HCT116 (cell line): ENCODE measurements at regions not wholly inside any gene's neighbourhood (a gene's known extent, or its start where the extent isn't known, plus 50 kb on each side); places are given as distances from the start of the nearest gene placed in this dataset.

Experiments
- ATAC-seq: fragments of 200-7000 bp; cut with Tn5 transposase; 2 replicates; pipeline ENCODE4 v1.9.1; 2020; ENCODE audit warnings: mild to moderate bottlenecking, moderate library complexity
- BruUV-seq: library from RNA; stranded (reverse); fragments of 400-500 nt; replicated peaks from 2 replicates; lab custom pipeline; 2021; lab: Mats Ljungman, UMichigan
- CTCF ChIA-PET: fragments of 300-600 bp; sonication (Branson Sonifier 250); formaldehyde crosslinking; loops from one replicate; lab custom pipeline; 2021; ENCODE audit warnings: antibody characterized with exemption; lab: Charles Lee
- POLR2A ChIA-PET: fragments of 300-600, 350-600 bp; sonication (Branson Sonifier 250); formaldehyde crosslinking; loops from one replicate; lab custom pipeline; 2021; ENCODE audit warnings: antibody characterized with exemption; lab: Charles Lee
- RAD21 ChIA-PET, 2 experiments: fragments of 300-600 bp; sonication (Branson Sonifier 250); formaldehyde crosslinking; loops; one replicate each; lab custom pipeline; 2023; ENCODE audit warnings: low total read pairs in 2 of 2; ENCODE audit not compliant: uncharacterized antibody in 2 of 2, unreplicated experiment in 2 of 2, low non-redundant PET in 1 of 2; lab: Charles Lee
- DNase-seq: peaks from one replicate; pipeline ENCODE4 v3.0.0-alpha.2; 2010; ENCODE audit warnings: low read depth, low spot score
- H2AFZ ChIP-seq: fragments of 200-600 bp; shearing (Covaris generic), sonication (generic); 2 replicates; pipeline ENCODE4 v1.6.1; 2017; ENCODE audit warnings: low read depth, mixed run types, mixed read lengths, antibody characterized with exemption, low read length; ENCODE audit not compliant: poor library complexity, severe bottlenecking
- H3K27ac ChIP-seq: 2 replicates; pipeline ENCODE4 v1.5.1; 2012; ENCODE audit warnings: low read depth, low read length
- H3K27me3 ChIP-seq: fragments of 200-600 bp; sonication (generic); 2 replicates; pipeline ENCODE4 v1.6.1; 2016; ENCODE audit warnings: mixed run types, low read length, mixed read lengths; ENCODE audit not compliant: insufficient read depth
- H3K36me3 ChIP-seq, 2 experiments: fragments of 200-500 bp in 1 of 2; fragments of 200-600 bp in 1 of 2; sonication (Bioruptor generic) in 1 of 2; sonication (generic) in 1 of 2; 2 replicates each; pipeline versions ENCODE4 v1.5.1 to v1.6.1; 2014 to 2016; ENCODE audit warnings: low read length in 2 of 2, inconsistent platforms in 1 of 2, mixed read lengths in 1 of 2, mixed run types in 1 of 2; ENCODE audit not compliant: insufficient read depth in 2 of 2, control insufficient read depth in 1 of 2
- H3K4me1 ChIP-seq, 2 experiments: fragments of 200-600 bp in 1 of 2; sonication (generic) in 1 of 2; 2 replicates each; pipeline versions ENCODE4 v1.5.1 to v1.6.1; 2012 to 2017; ENCODE audit warnings: low read length in 2 of 2, inconsistent platforms in 1 of 2, mild to moderate bottlenecking in 1 of 2, mixed read lengths in 1 of 2, mixed run types in 1 of 2, moderate library complexity in 1 of 2; ENCODE audit not compliant: insufficient read depth in 2 of 2, control insufficient read depth in 1 of 2
- H3K4me2 ChIP-seq: fragments of 200-600 bp; sonication (generic); 2 replicates; pipeline ENCODE4 v1.6.1; 2017; ENCODE audit warnings: mixed run types, low read length, mixed read lengths
- H3K4me3 ChIP-seq, 2 experiments: fragments of 200-600 bp in 1 of 2; sonication (generic) in 1 of 2; replicated peaks in 1 of 2; 2 replicates each; pipeline ENCODE4 v1.5.1; 2011 to 2016; ENCODE audit warnings: low read length in 2 of 2, control low read depth in 1 of 2, low read depth in 1 of 2, mild to moderate bottlenecking in 1 of 2, mixed read lengths in 1 of 2, mixed run types in 1 of 2
- H3K79me2 ChIP-seq: fragments of 200-600 bp; sonication (generic); 2 replicates; pipeline ENCODE4 v1.6.1; 2017; ENCODE audit warnings: mild to moderate bottlenecking, mixed run types, low read length, moderate library complexity, mixed read lengths; ENCODE audit not compliant: insufficient read depth
- H3K9ac ChIP-seq: fragments of 200-600 bp; sonication (generic); 2 replicates; pipeline ENCODE4 v1.6.1; 2016; ENCODE audit warnings: low read length, mixed read lengths
- H3K9me2 ChIP-seq: fragments of 200-600 bp; sonication (generic), shearing (Covaris generic); 2 replicates; pipeline ENCODE4 v1.6.1; 2017; ENCODE audit warnings: mixed run types, mild to moderate bottlenecking, moderate library complexity; ENCODE audit not compliant: insufficient read depth
- H3K9me3 ChIP-seq, 2 experiments: fragments of 200-500 bp in 1 of 2; fragments of 200-600 bp in 1 of 2; sonication (Bioruptor generic) in 1 of 2; sonication (generic) in 1 of 2; 2 replicates each; pipeline ENCODE4 v1.6.1; 2014 to 2017; ENCODE audit warnings: low read length in 2 of 2, mixed read lengths in 2 of 2, inconsistent platforms in 1 of 2, low read depth in 1 of 2, mild to moderate bottlenecking in 1 of 2, mixed run types in 1 of 2, moderate library complexity in 1 of 2; ENCODE audit not compliant: control insufficient read depth in 1 of 2, insufficient read depth in 1 of 2
- H4K20me1 ChIP-seq: fragments of 200-600 bp; sonication (generic), shearing (Covaris generic); 2 replicates; pipeline ENCODE4 v1.6.1; 2017; ENCODE audit warnings: mixed run types, mild to moderate bottlenecking, moderate library complexity; ENCODE audit not compliant: insufficient read depth
- CBX3 ChIP-seq: IDR thresholded peaks from 2 replicates; pipeline ENCODE4 v1.6.1; 2012; ENCODE audit warnings: low read depth
- CEBPB ChIP-seq: IDR thresholded peaks from 2 replicates; pipeline ENCODE4 v1.6.1; 2012; ENCODE audit warnings: low read depth
- EGR1 ChIP-seq: IDR thresholded peaks from 2 replicates; pipeline ENCODE4 v1.6.1; 2012; ENCODE audit warnings: low read depth
- ELF1 ChIP-seq: IDR thresholded peaks from 2 replicates; pipeline ENCODE4 v1.6.1; 2012; ENCODE audit warnings: low read depth, borderline replicate concordance
- EZH2 ChIP-seq: fragments of 200-600 bp; sonication (generic); IDR thresholded peaks from 2 replicates; pipeline ENCODE4 v1.6.1; 2017; ENCODE audit warnings: antibody characterized with exemption, mixed run types
- EZH2phosphoT487 ChIP-seq: fragments of 200-600 bp; IDR thresholded peaks from 2 replicates; pipeline ENCODE4 v1.6.1; 2018; ENCODE audit warnings: antibody characterized with exemption, borderline replicate concordance
- FOSL1 ChIP-seq: IDR thresholded peaks from 2 replicates; pipeline ENCODE4 v1.6.1; 2012; ENCODE audit warnings: low read depth
- MAX ChIP-seq: IDR thresholded peaks from 2 replicates; pipeline ENCODE4 v1.6.1; 2012
- POLR2A ChIP-seq: IDR thresholded peaks from 2 replicates; pipeline ENCODE4 v1.7.0; 2011; ENCODE audit warnings: borderline replicate concordance; ENCODE audit not compliant: insufficient read depth, insufficient read length; ENCODE audit errors: extremely low read depth
- POLR2AphosphoS5 ChIP-seq: IDR thresholded peaks from 2 replicates; pipeline ENCODE4 v1.6.1; 2011; ENCODE audit warnings: mild to moderate bottlenecking, low read depth, low read length, moderate library complexity
- REST ChIP-seq: IDR thresholded peaks from 2 replicates; pipeline ENCODE4 v1.6.1; 2012; ENCODE audit warnings: low read depth
- SIN3A ChIP-seq: IDR thresholded peaks from 2 replicates; pipeline ENCODE4 v1.6.1; 2012; ENCODE audit warnings: low read depth
- SRF ChIP-seq: IDR thresholded peaks from 2 replicates; pipeline ENCODE4 v1.6.1; 2012; ENCODE audit warnings: low read depth
- YY1 ChIP-seq: IDR thresholded peaks from 2 replicates; pipeline ENCODE4 v1.6.1; 2011; ENCODE audit warnings: low read length, low read depth, moderate library complexity, mild to moderate bottlenecking; ENCODE audit not compliant: insufficient replicate concordance; ENCODE audit errors: extremely low read depth
- ZFX ChIP-seq: fragments of 450-650 bp; IDR thresholded peaks from 2 replicates; pipeline ENCODE4 v1.6.1; 2017
- ZNF274 ChIP-seq: fragments of 200-500 bp; sonication (Bioruptor generic); IDR thresholded peaks from 2 replicates; pipeline ENCODE4 v1.6.1; 2014; ENCODE audit warnings: mild to moderate bottlenecking, low read depth, low read length, inconsistent platforms
- intact Hi-C: fragments of 100-400 bp; cut with micrococcal nuclease; formaldehyde crosslinking; loops from 2 replicates; pipeline ENCODE4 v1.10.0; 2022
- TF ChIP-seq, protein P1 (sequence below): IDR thresholded peaks from 2 replicates; pipeline ENCODE4 v1.6.1; 2012
- TF ChIP-seq, protein P2 (sequence below): IDR thresholded peaks from 2 replicates; pipeline ENCODE4 v1.6.1; 2011; ENCODE audit warnings: mild to moderate bottlenecking, low read length, moderate library complexity; ENCODE audit not compliant: insufficient replicate concordance; ENCODE audit errors: extremely low read depth
- TF ChIP-seq, protein P3 (sequence below), 3 experiments: fragments of 200-600 bp in 1 of 3; sonication (generic) in 1 of 3; IDR thresholded peaks in 2 of 3; conservative IDR thresholded peaks in 1 of 3; 2 replicates each; pipeline ENCODE4 v1.5.1; 2012 to 2017; ENCODE audit warnings: low read depth in 2 of 3, low read length in 2 of 3, antibody characterized with exemption in 1 of 3, borderline replicate concordance in 1 of 3, control low read depth in 1 of 3, mild to moderate bottlenecking in 1 of 3, mixed read lengths in 1 of 3, mixed run types in 1 of 3, moderate library complexity in 1 of 3; ENCODE audit not compliant: insufficient read depth in 1 of 3

GRCh38 chr11:92048415-92048814 is 176.2 kb upstream of the FAT3 start:
- Histone ChIP-seq H3K79me2 (no peaks in the 10 kb centered on the region), H3K9me2 (no peaks in the 10 kb centered on the region), H3K27ac (no peak overlapping the region), H3K9ac (no peak overlapping the region), H2AFZ (no peak overlapping the region), H4K20me1 (no peaks in the 10 kb centered on the region), H3K4me1 (no peaks in the 10 kb centered on the region), H3K36me3 (no peaks in the 10 kb centered on the region), H3K9me3 (peaks cover 0 to 5% of the 10 kb centered on the region in 2 experiments; a peak in 2 of 4 replicates), H3K4me3 (no peak overlapping the region), H3K27me3 (no peaks in the 10 kb centered on the region), H3K4me2 (no peak overlapping the region)
- ChIA-PET POLR2A (no interaction called here), CTCF (no interaction called here), RAD21 (no interaction called here)
- intact Hi-C loops: no loop called here
- no peak for TF ChIP-seq SIN3A
- no peak for TF ChIP-seq EZH2
- TF ChIP-seq REST: no peak
- TF ChIP-seq, protein P1, sequence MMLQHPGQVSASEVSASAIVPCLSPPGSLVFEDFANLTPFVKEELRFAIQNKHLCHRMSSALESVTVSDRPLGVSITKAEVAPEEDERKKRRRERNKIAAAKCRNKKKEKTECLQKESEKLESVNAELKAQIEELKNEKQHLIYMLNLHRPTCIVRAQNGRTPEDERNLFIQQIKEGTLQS: no peak
- TF ChIP-seq ELF1: no peak
- TF ChIP-seq, protein P2, sequence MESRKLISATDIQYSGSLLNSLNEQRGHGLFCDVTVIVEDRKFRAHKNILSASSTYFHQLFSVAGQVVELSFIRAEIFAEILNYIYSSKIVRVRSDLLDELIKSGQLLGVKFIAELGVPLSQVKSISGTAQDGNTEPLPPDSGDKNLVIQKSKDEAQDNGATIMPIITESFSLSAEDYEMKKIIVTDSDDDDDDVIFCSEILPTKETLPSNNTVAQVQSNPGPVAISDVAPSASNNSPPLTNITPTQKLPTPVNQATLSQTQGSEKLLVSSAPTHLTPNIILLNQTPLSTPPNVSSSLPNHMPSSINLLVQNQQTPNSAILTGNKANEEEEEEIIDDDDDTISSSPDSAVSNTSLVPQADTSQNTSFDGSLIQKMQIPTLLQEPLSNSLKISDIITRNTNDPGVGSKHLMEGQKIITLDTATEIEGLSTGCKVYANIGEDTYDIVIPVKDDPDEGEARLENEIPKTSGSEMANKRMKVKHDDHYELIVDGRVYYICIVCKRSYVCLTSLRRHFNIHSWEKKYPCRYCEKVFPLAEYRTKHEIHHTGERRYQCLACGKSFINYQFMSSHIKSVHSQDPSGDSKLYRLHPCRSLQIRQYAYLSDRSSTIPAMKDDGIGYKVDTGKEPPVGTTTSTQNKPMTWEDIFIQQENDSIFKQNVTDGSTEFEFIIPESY: no peak
- no peak for TF ChIP-seq POLR2AphosphoS5
- no peak for TF ChIP-seq EZH2phosphoT487
- TF ChIP-seq YY1: no peak
- no peak for TF ChIP-seq POLR2A
- no peak for TF ChIP-seq CEBPB
- TF ChIP-seq CBX3: no peak
- TF ChIP-seq, protein P3, sequence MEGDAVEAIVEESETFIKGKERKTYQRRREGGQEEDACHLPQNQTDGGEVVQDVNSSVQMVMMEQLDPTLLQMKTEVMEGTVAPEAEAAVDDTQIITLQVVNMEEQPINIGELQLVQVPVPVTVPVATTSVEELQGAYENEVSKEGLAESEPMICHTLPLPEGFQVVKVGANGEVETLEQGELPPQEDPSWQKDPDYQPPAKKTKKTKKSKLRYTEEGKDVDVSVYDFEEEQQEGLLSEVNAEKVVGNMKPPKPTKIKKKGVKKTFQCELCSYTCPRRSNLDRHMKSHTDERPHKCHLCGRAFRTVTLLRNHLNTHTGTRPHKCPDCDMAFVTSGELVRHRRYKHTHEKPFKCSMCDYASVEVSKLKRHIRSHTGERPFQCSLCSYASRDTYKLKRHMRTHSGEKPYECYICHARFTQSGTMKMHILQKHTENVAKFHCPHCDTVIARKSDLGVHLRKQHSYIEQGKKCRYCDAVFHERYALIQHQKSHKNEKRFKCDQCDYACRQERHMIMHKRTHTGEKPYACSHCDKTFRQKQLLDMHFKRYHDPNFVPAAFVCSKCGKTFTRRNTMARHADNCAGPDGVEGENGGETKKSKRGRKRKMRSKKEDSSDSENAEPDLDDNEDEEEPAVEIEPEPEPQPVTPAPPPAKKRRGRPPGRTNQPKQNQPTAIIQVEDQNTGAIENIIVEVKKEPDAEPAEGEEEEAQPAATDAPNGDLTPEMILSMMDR (IDR thresholded peaks at IDR 0.05 in 2 of 3, conservative IDR thresholded peaks at IDR 0.05 in 1 of 3; ENCODE audit: borderline replicate concordance in 1 of 3, insufficient read depth in 1 of 3, low read depth in 2 of 3, low read length in 2 of 3): no peak
- no peak for TF ChIP-seq ZNF274
- TF ChIP-seq ZFX: no peak
- no peak for TF ChIP-seq SRF
- no peak for TF ChIP-seq MAX
- TF ChIP-seq FOSL1: no peak
- no peak for TF ChIP-seq EGR1
- BruUV-seq: no TSS peak
- no peak for DNase-seq
- no peak for ATAC-seq
